ENCODE measurements at regions not wholly inside any gene's neighbourhood (a gene's known extent, or its start where the extent isn't known, plus 50 kb on each side); places are given as distances from the start of the nearest gene placed in this dataset.
"Not testable (repeated sequence)": the region's sequence is repeated elsewhere in the genome, so short reads cannot be mapped to it uniquely, and the experiment has no call there.

DNA sequence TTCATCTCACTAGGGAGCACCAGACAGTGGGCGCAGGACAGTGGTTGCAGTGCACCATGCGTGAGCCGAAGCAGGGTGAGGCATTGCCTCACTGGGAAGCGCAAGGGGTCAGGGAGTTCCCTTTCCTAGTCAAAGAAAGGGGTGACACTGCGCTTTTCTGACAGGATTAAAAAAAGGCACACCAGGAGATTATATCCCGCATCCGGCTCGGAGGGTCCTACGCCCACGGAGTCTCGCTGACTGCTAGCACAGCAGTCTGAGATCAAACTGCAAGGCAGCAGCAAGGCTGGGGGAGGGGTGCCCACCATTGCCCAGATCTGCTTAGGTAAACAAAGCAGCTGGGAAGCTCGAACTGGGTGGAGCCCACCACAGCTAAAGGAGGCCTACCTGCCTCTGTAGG is 1416.7 kb upstream of the C9orf72 start:
- H3K27me3 ChIP-seq (ENCODE audit: control insufficient read depth, insufficient read depth, low read length); H3K14ac ChIP-seq (replicated peaks; ENCODE audit: low read depth, low read length); H3K36me3 ChIP-seq (ENCODE audit: control insufficient read depth, insufficient read depth, low read length); H2BK20ac ChIP-seq (ENCODE audit: low read depth, low read length); H4K91ac ChIP-seq (ENCODE audit: insufficient read depth, low read depth, low read length); H3K9me1 ChIP-seq (ENCODE audit: insufficient read depth, low read length); H2AFZ ChIP-seq (replicated peaks; ENCODE audit: low read length, poor library complexity); H2BK5ac ChIP-seq (ENCODE audit: low read depth, low read length, poor library complexity, severe bottlenecking); POLR2A ChIA-PET (ENCODE audit: unreplicated experiment); H2AK5ac ChIP-seq (ENCODE audit: low read depth, low read length); H2BK120ac ChIP-seq (ENCODE audit: low read depth, low read length); H3K18ac ChIP-seq (ENCODE audit: low read depth, low read length); H2AK9ac ChIP-seq (replicated peaks; ENCODE audit: low read depth, low read length, poor library complexity); H2BK15ac ChIP-seq (ENCODE audit: low read depth, low read length); H3K79me1 ChIP-seq (ENCODE audit: low read depth in 1 of 2, low read length in 2 of 2); H3K9me3 ChIP-seq (ENCODE audit: control insufficient read depth, insufficient read depth, low read length); H3K4ac ChIP-seq (ENCODE audit: low read depth, low read length); H3K23ac ChIP-seq (ENCODE audit: low read depth, low read length); H3K27ac ChIP-seq (ENCODE audit: insufficient read depth, low read length); H3K9ac ChIP-seq (ENCODE audit: low read depth, low read length); H4K20me1 ChIP-seq (ENCODE audit: insufficient read depth, low read length); CTCF ChIA-PET; dilution Hi-C loops (cut with HindIII; ENCODE audit: low sequenced_read_pairs, unreplicated experiment); H3K4me3 ChIP-seq (ENCODE audit: insufficient read depth, low read depth, low read length); H3K4me1 ChIP-seq (ENCODE audit: control insufficient read depth, insufficient read depth, low read length); H4K8ac ChIP-seq (ENCODE audit: low read depth in 2 of 2, low read length in 2 of 2); H4K5ac ChIP-seq (ENCODE audit: low read depth, low read length); H3K56ac ChIP-seq (ENCODE audit: extremely low read depth, insufficient read depth, low read length); H3K4me2 ChIP-seq (ENCODE audit: low read depth, low read length); ATAC-seq (ENCODE audit: low read depth); BruUV-seq (replicated peaks); in situ Hi-C loops (cut with MboI; ENCODE audit: low sequenced_read_pairs); intact Hi-C loops (cut with micrococcal nuclease); DNase-seq: not testable (repeated sequence)
- 48% methylated on average over 4 of the region's 12 CpGs; no CpG with 5 or more reads in 1 of the 2 experiments for WGBS, 2 experiments (ENCODE audit: extremely low coverage in 2 of 2, insufficient read length in 1 of 2)
